ENCODE measurements at regions not wholly inside any gene's neighbourhood (a gene's known extent, or its start where the extent isn't known, plus 50 kb on each side); places are given as distances from the start of the nearest gene placed in this dataset.

DNA sequence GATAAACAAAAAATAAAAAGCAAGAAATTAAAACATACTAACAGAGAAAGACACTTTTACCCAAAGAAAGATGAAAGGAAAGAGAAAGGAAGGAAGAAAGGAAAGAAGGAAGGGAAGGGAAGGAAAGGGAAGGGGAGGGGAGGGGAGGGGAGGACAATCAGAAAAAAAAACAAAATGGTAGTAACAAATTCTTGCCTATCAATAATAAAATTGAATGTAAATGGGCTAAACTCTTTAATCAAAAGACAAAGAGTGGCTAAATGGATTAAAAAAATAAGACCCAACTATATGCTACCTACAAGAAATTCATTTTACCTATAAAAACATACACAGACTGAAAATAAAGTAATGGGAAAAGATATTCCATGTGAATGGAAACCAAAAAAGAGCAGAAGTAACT lies 372.9 kb upstream of the NFIA start:
- no peak overlapping the region for H3K9ac ChIP-seq (replicated peaks in 1 of 4; ENCODE audit: extremely low read depth in 1 of 4, low read depth in 3 of 4, low read length in 3 of 4)
- H4K20me1 ChIP-seq (replicated peaks in 1 of 2; ENCODE audit: control insufficient read depth in 1 of 2, insufficient read depth in 2 of 2, low read length in 2 of 2) = no peaks in the 10 kb centered on the region
- ChIA-PET POLR2A (ENCODE audit: partially characterized antibody) (no interaction called here), CTCF (ENCODE audit: partially characterized antibody) (no interaction called here)
- H3K4me1 ChIP-seq (replicated peaks in 1 of 4; ENCODE audit: control insufficient read depth in 3 of 4, insufficient read depth in 4 of 4, low read length in 3 of 4) = peaks cover 0 to 5% (median 3%) of the 10 kb centered on the region in 4 experiments; a peak in 4 of 7 replicates
- no peak overlapping the region for H2BK20ac ChIP-seq (ENCODE audit: low read length)
- no peaks in the 10 kb centered on the region for H3K79me2 ChIP-seq (ENCODE audit: control insufficient read depth in 1 of 2, insufficient read depth in 2 of 2, low read length in 2 of 2)
- no peak overlapping the region for H3K4ac ChIP-seq (replicated peaks; ENCODE audit: insufficient read length, low read depth, low read length)
- H3K18ac ChIP-seq (ENCODE audit: extremely low read depth, low read length) = no peak overlapping the region
- no peak overlapping the region for H3K23ac ChIP-seq (ENCODE audit: insufficient read length)
- H4K8ac ChIP-seq (ENCODE audit: extremely low read depth, insufficient read depth, low read length) = no peak overlapping the region
- H2AFZ ChIP-seq (ENCODE audit: low read length) = no peak overlapping the region
- no peak overlapping the region for H3K27ac ChIP-seq (ENCODE audit: low read depth, low read length)
- no peaks in the 10 kb centered on the region for H3K27me3 ChIP-seq (replicated peaks in 1 of 4; ENCODE audit: control insufficient read depth in 3 of 4, extremely low read depth in 1 of 4, insufficient read depth in 3 of 4, low read length in 3 of 4)
- no peak overlapping the region for H2BK120ac ChIP-seq (replicated peaks; ENCODE audit: low read depth, low read length)
- H3K4me3 ChIP-seq (ENCODE audit: extremely low read depth in 1 of 4, insufficient read depth in 2 of 4, low read depth in 3 of 4, low read length in 4 of 4) = no peak overlapping the region
- no peak overlapping the region for H4K5ac ChIP-seq (ENCODE audit: insufficient read length, low read depth, low read length)
- no peak for FAIRE-seq
- no peak overlapping the region for H3K4me2 ChIP-seq (ENCODE audit: insufficient read depth in 1 of 2, low read depth in 2 of 2, low read length in 2 of 2)
- no peak overlapping the region for H2BK5ac ChIP-seq (ENCODE audit: low read depth, low read length)
- DNase-seq (ENCODE audit: low read depth in 1 of 2, low spot score in 2 of 2) = no peak
- H2AK5ac ChIP-seq (ENCODE audit: low read depth, low read length) = no peak overlapping the region
- H4K91ac ChIP-seq (replicated peaks; ENCODE audit: insufficient read length, low read length) = no peak overlapping the region
- no peaks in the 10 kb centered on the region for H3K36me3 ChIP-seq (ENCODE audit: control insufficient read depth in 2 of 4, insufficient read depth in 4 of 4, low read length in 3 of 4)
- H3K23me2 ChIP-seq (ENCODE audit: low read depth, low read length) = no peaks in the 10 kb centered on the region
- no peak overlapping the region for H3K56ac ChIP-seq (replicated peaks; ENCODE audit: insufficient read length, low read depth, low read length)
- no peaks in the 10 kb centered on the region for H3K79me1 ChIP-seq (ENCODE audit: low read depth, low read length)
- no peak overlapping the region for H2BK15ac ChIP-seq (ENCODE audit: low read length)
- H3K9me3 ChIP-seq (ENCODE audit: insufficient read depth in 2 of 2, low read depth in 1 of 2, low read length in 1 of 2) = no peaks in the 10 kb centered on the region
- no peak overlapping the region for H3K14ac ChIP-seq (ENCODE audit: insufficient read length)
- no peak overlapping the region for H2BK12ac ChIP-seq (ENCODE audit: low read depth, low read length)
- TF ChIP-seq CHD7 (IDR thresholded peaks at IDR 0.05; ENCODE audit: insufficient replicate concordance, low read length) (no peak), CHD2 (IDR thresholded peaks at IDR 0.05; ENCODE audit: low read length) (no peak)
